Aorta (tissue), 5 donors: ENCODE measurements at regions not wholly inside any gene's neighbourhood (a gene's known extent, or its start where the extent isn't known, plus 50 kb on each side); places are given as distances from the start of the nearest gene placed in this dataset.
"Not testable (repeated sequence)": the region's sequence is repeated elsewhere in the genome, so short reads cannot be mapped to it uniquely, and the experiment has no call there.

Experiments
- ATAC-seq: fragments of 200-7000 bp; cut with Tn5 transposase; one replicate; pipeline ENCODE4 v1.9.1; 2022; ENCODE audit warnings: moderate library complexity; ENCODE audit not compliant: low FRiP score
- DNase-seq, 2 donors: peaks; one replicate each; pipeline ENCODE4 v3.0.0-alpha.2; 2020
- H3K27ac ChIP-seq, 2 donors: one replicate each; pipeline ENCODE4 v1.5.1; 2013; ENCODE audit warnings: low read length in 2 of 2, mild to moderate bottlenecking in 2 of 2, moderate library complexity in 2 of 2, control low read depth in 1 of 2, inconsistent platforms in 1 of 2, low read depth in 1 of 2
- H3K27me3 ChIP-seq, 2 donors: one replicate each; pipeline ENCODE4 v1.6.1; 2013; ENCODE audit warnings: control low read depth in 1 of 2, low read length in 1 of 2, mild to moderate bottlenecking in 1 of 2, moderate library complexity in 1 of 2; ENCODE audit not compliant: insufficient read depth in 2 of 2, control insufficient read depth in 1 of 2
- H3K36me3 ChIP-seq, 2 donors: one replicate each; pipeline ENCODE4 v1.6.1; 2013; ENCODE audit warnings: control low read depth in 1 of 2, low read length in 1 of 2, mild to moderate bottlenecking in 1 of 2; ENCODE audit not compliant: insufficient read depth in 2 of 2, control insufficient read depth in 1 of 2
- H3K4me1 ChIP-seq, 2 donors: one replicate each; pipeline ENCODE4 v1.6.1; 2013; ENCODE audit warnings: low read length in 2 of 2, control low read depth in 1 of 2, mild to moderate bottlenecking in 1 of 2, moderate library complexity in 1 of 2; ENCODE audit not compliant: insufficient read depth in 2 of 2, control insufficient read depth in 1 of 2
- H3K4me3 ChIP-seq, 2 donors: one replicate each; pipeline ENCODE4 v1.5.1; 2013; ENCODE audit warnings: low read length in 2 of 2, control low read depth in 1 of 2, mild to moderate bottlenecking in 1 of 2
- H3K9me3 ChIP-seq: one replicate; pipeline ENCODE4 v1.6.1; 2013; ENCODE audit warnings: mild to moderate bottlenecking, low read length; ENCODE audit not compliant: control insufficient read depth
- WGBS, 2 donors: extraction: QIAGEN DNeasy Blood & Tissue Kit; methylation state at CpG; one replicate each; pipeline ENCODE4 v1.1.7; 2013; 5-methylcytosine and 5-hydroxymethylcytosine counted together
- intact Hi-C, 2 donors: fragments of 100-400 bp; cut with DNase I; formaldehyde crosslinking; loops; one replicate each; pipeline versions ENCODE4 v1.14.2 to v1.15.0; 2022
- donor health status: healthy with polysubstance abuse.
- donor health status: Bipolar disorder and iron deficiency.
- donor health status: DM: no; HTN: no; CAD: no.
- donor health status: DM: no; HTN: no; CAD: no.
- donor health status: DM: yes; HTN: yes; CAD: no.

DNA sequence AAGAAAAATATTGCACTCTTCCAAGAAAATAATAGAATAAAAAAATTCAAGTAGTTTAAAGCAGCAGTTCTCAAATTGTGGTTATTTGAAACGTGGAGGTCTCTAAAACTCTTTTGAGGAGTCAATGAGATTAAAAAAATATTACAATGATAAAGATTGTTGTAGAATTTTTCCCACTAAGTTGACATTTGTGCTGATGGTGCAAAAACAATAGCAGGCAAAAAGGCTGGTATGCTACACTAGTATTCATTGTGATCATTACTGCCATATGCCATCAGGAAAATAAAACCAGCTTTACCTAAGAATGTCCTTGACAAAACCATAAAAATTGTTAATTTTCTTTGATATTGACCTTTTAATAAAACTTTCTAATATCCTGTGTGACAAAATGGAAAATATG lies 505.2 kb upstream of the ANO5 start:
- no peaks in the 10 kb centered on the region for H3K36me3 ChIP-seq
- WGBS, 2 donors: 59 to 64% methylated on average over 1 of the region's 1 CpG
- ATAC-seq: no peak
- H3K4me3 ChIP-seq: no peak overlapping the region
- no peak overlapping the region for H3K27ac ChIP-seq
- H3K4me1 ChIP-seq: no peaks in the 10 kb centered on the region
- intact Hi-C loops: loop anchor here in 1 of 2 donors (5.0 kb wide), 1 partner anchor 50 kb away; no protein-coding TSS in a partner anchor
- no peaks in the 10 kb centered on the region for H3K27me3 ChIP-seq
- DNase-seq: no peak
- peaks cover 1% of the 10 kb centered on the region for H3K9me3 ChIP-seq

DNA sequence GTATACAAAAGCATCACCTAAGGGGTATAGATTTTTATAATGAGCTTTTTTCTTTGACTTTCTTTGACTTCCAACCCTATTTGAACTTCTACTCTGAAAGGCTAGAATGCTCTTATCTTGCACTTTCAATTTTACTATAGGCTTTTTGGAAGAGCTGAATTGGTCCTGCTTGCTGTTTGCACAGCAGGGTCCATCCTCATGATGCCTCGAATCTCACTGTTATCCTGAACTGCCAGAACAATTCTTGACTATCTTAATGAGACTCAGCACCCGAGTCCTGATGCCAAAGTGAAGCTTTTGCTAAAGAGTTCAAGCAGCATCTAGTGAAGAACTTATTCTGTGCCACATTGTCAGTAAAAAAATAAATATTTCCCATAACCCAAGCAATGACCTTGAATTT lies 488.3 kb upstream of the ANO5 start:
- 51 to 60% methylated on average over 2 of the region's 2 CpGs for WGBS, 2 donors
- no peaks in the 10 kb centered on the region for H3K27me3 ChIP-seq
- ATAC-seq: no peak

DNA sequence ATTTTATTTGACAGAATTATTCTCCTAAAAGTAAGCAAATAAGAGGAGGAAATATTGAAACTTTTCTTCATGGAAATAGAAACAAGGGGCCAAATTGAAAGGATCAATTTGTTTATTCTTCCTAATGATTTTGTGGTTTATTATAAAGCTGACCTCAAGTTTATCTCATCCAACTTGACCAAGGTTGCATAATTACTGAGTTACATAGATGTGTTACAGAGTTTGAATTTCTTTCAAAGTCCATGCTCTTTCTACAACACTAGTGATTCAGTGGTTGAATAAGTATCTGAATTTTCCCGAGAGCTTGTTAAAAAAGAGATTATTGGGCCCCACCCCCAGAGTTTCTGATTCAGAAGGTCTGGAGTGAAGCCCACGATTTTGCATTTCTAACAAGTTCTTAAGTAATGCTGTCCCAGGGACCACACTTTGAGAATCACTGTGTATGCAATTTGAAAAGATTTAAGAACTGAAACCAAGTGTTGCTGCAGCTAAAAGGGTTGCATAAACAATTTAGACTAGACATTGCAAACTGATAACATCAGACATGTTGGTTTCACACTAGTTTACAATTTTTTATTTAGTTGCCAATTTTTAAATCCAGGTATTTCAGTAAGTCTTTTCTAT lies 485.7 kb upstream of the ANO5 start:
- ATAC-seq: no peak
- no peaks in the 10 kb centered on the region for H3K27me3 ChIP-seq
- WGBS, 2 donors: 45 to 54% methylated on average over 2 of the region's 2 CpGs
- no peak overlapping the region for H3K4me3 ChIP-seq
- no peaks in the 10 kb centered on the region for H3K36me3 ChIP-seq
- H3K9me3 ChIP-seq: no peaks in the 10 kb centered on the region
- no peak overlapping the region for H3K27ac ChIP-seq
- intact Hi-C loops: no loop called here
- no peak for DNase-seq
- H3K4me1 ChIP-seq: no peaks in the 10 kb centered on the region

More for the DNA sequence above, 488.3 kb upstream of the ANO5 start:
- Histone ChIP-seq H3K4me3 (no peak overlapping the region), H3K27ac (no peak overlapping the region), H3K4me1 (no peaks in the 10 kb centered on the region), H3K9me3 (no peaks in the 10 kb centered on the region), H3K36me3 (no peaks in the 10 kb centered on the region)
- intact Hi-C loops: no loop called here
- no peak for DNase-seq

DNA sequence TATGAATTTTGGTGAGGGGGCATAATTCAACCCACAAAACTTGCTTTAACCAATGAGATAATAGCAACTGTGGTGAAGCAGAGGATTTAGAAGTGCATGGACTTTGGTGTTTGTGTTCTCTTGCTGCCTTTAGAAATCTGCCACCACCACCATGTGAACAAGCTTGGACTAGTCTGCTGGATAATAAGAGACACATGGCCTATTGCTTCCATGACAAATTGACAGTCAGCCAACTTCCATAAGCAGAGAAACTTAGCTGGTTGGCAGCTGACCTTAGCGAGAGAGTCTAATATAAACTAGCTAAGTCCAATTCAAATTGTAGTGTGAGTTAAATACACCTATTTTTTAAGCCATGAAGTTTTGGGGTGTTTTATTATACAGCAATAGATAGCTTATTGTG lies 482.1 kb upstream of the ANO5 start:
- no peak overlapping the region for H3K4me3 ChIP-seq
- H3K36me3 ChIP-seq: no peaks in the 10 kb centered on the region
- intact Hi-C loops: no loop called here
- H3K4me1 ChIP-seq: no peaks in the 10 kb centered on the region
- no peak overlapping the region for H3K27ac ChIP-seq
- no peaks in the 10 kb centered on the region for H3K27me3 ChIP-seq
- WGBS, 2 donors: 41 to 47% methylated on average over 1 of the region's 1 CpG
- H3K9me3 ChIP-seq: no peaks in the 10 kb centered on the region
- ATAC-seq: no peak
- DNase-seq: no peak

DNA sequence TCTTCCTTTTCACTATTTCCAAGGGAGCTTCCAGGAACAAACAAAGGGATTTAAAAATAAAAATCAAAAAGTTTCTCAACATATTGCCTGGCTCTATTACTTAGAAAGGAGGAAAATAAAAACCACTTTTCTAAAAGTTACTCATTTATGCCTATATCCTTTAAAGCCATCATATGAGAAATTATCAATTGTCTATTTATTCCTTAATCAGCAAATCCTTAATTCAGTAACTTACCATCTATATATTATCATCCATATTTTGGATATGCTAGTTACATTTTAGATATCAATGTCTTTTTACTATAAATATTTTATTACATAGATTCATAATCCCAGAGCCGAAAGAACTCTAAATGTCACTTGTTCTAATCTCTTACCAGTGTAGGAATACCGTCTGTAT lies 481.5 kb upstream of the ANO5 start:
- intact Hi-C loops: no loop called here
- Histone ChIP-seq H3K36me3 (no peaks in the 10 kb centered on the region), H3K27ac (no peak overlapping the region), H3K27me3 (no peaks in the 10 kb centered on the region), H3K9me3 (no peaks in the 10 kb centered on the region), H3K4me1 (no peaks in the 10 kb centered on the region), H3K4me3 (no peak overlapping the region)
- ATAC-seq (no peak), DNase-seq (no peak)
- WGBS, 2 donors: 73 to 78% methylated on average over 2 of the region's 2 CpGs

DNA sequence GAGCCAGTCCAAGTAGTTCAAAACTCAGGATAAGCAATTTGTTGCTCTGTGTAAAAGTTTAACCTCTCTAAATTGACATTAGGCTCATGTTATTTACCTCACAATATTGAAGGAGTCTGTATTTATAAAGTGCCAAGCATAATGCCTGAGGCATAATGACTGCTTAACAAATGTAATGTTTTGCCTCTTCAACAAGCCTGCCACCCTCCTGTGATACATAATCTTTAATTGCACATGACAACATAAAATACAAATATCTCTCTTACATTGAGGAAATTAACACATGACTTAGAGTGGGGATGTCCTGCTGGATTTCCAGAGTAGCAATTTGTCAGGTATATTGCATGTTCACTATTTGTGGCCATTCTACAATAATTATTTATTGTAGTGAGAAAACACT lies 469.2 kb upstream of the ANO5 start:
- ATAC-seq: no peak
- Histone ChIP-seq H3K4me1 (no peaks in the 10 kb centered on the region), H3K9me3 (no peaks in the 10 kb centered on the region), H3K27ac (no peak overlapping the region), H3K27me3 (no peaks in the 10 kb centered on the region), H3K4me3 (no peak overlapping the region), H3K36me3 (no peaks in the 10 kb centered on the region)
- intact Hi-C loops: no loop called here
- DNase-seq: no peak

DNA sequence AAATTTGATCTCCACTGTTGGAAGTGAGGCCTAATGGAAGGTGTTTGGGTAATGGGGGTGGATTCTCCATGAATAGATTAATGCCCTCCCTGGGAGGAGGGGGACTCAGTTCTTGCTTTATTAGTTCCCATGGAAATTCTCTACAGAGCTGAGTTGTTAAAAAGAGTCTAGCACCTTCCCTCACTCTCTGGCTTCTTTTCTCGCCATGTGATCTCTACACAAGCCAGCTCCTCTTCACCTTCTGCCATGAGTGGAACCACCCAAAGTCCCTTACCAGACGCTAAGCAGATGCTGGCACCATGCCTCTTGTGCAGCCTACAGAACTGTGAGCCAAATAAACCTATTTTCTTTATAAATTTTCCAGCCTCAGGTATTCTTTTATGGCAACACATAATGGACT lies 465.8 kb upstream of the ANO5 start:
- Histone ChIP-seq H3K27ac (no peak overlapping the region), H3K27me3 (no peaks in the 10 kb centered on the region), H3K4me1 (no peaks in the 10 kb centered on the region), H3K9me3 (peaks cover 5% of the 10 kb centered on the region), H3K36me3 (no peaks in the 10 kb centered on the region), H3K4me3 (no peak overlapping the region)
- 56 to 61% methylated on average over 2 of the region's 2 CpGs for WGBS, 2 donors
- intact Hi-C loops: no loop called here
- ATAC-seq (no peak), DNase-seq (no peak)

DNA sequence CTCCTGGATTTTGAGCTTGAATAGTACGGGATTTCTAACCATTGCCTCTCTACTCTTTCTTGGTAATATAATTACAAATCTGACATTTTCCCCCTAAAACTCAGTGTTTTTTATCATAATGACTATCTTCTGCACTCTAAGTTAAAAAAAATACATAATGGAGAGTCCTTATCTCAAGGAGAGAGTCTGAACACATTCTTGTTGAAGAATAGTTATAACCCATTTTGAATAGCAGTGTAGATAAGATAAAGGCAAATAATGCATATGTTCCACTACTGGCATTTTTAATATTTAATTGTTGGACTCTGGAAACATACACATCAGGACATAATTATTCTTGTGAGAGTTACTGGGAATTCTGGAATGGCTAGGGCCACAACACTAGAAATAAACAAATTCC lies 456.5 kb upstream of the ANO5 start:
- intact Hi-C loops: loop anchor here in 1 of 2 donors (5.0 kb wide), 1 partner anchor 49 kb away; no protein-coding TSS in a partner anchor
- peaks cover 0 to 2% of the 10 kb centered on the region in 2 donors for H3K27me3 ChIP-seq
- ATAC-seq (no peak), DNase-seq (no peak)
- H3K27ac ChIP-seq: no peak overlapping the region
- WGBS, 2 donors: 68 to 78% methylated on average over 1 of the region's 1 CpG
- H3K4me1 ChIP-seq: no peaks in the 10 kb centered on the region
- peaks cover 2% of the 10 kb centered on the region for H3K9me3 ChIP-seq
- H3K36me3 ChIP-seq: no peaks in the 10 kb centered on the region
- no peak overlapping the region for H3K4me3 ChIP-seq

DNA sequence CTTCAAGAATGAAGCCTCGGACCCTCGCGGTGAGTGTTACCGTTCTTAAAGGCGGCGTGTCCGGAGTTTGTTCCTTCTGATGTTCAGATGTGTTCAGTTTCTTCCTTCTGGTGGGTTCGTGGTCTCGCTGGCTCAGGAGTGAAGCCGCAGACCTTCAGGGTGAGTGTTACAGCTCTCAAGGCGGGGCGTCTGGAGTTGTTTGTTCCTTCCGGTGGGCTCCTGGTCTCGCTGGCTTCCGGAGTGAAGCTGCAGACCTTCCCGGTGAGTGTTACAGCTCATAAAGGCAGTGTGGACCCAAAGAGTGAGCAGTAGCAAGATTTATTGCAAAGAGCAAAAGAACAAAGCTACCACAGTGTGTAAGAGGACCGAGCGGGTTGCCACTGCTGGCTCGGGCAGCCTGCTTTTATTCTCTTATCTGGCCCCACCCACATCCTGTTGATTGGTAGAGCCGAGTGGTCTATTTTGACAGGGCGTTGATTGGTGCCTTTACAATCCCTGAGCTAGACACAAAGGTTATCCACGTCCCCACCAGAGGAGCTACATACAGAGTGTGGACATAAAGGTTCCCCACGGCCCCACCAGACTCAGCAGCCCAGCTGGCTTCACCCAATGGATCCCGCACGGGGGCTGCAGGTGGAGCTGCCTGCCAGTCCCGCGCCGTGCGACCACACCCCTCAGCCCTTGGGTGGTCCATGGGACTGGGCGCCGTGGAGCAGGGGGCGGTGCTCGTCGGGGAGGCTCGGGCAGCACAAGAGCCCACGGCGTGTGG lies 440.2 kb upstream of the ANO5 start:
- H3K4me3 ChIP-seq, intact Hi-C loops, DNase-seq, H3K36me3 ChIP-seq, H3K27me3 ChIP-seq, H3K4me1 ChIP-seq, ATAC-seq, H3K9me3 ChIP-seq, H3K27ac ChIP-seq: not testable (repeated sequence)
- 89 to 90% methylated on average over 37 of the region's 37 CpGs for WGBS, 2 donors
